Prostate gland (tissue), 2 donors: ENCODE measurements at regions not wholly inside any gene's neighbourhood (a gene's known extent, or its start where the extent isn't known, plus 50 kb on each side); places are given as distances from the start of the nearest gene placed in this dataset.

ENCODE experiments used
- CTCF ChIP-seq, 4 experiments: fragments of 200-600 bp in 2 of 4; fragments of 450-650 bp in 2 of 4; sonication (generic) in 2 of 4; IDR thresholded peaks; 1 replicate in 3 of 4; 2 replicates in 1 of 4; pipeline ENCODE4 v1.5.1; 2016 to 2019; ENCODE audit warnings: antibody characterized with exemption in 4 of 4, mild to moderate bottlenecking in 2 of 4, moderate library complexity in 2 of 4
- POLR2A ChIP-seq: fragments of 450-650 bp; IDR thresholded peaks from one replicate; pipeline ENCODE4 v1.6.1; 2016; ENCODE audit warnings: antibody characterized with exemption, mild to moderate bottlenecking

DNA sequence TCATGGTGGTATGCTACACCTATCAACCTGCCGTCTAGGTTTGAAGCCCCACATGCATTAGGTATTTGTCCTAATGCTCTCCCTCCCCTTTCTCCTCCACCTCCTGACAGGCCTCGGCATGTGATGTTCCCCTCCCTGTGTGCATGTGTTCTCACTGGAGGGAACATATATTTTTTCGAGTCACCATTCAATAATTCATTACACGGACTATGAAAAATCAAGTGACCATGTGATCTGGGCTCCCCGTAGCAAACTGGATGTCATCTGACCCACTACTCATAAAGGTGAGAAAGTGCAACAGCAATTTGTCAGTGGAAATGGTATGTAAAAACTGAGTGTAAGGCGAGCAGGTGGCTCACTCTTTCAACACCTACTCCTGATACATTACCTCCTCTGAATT lies 224.3 kb upstream of the RASGRP1 start:
- TF ChIP-seq CTCF (IDR thresholded peaks at IDR 0.05) (no peak), POLR2A (no peak)
